Mammary epithelial cell (primary cell): ENCODE measurements at regions not wholly inside any gene's neighbourhood (a gene's known extent, or its start where the extent isn't known, plus 50 kb on each side); places are given as distances from the start of the nearest gene placed in this dataset.

Experiments
- CTCF ChIP-seq, 2 donors: IDR thresholded peaks in 1 of 2; conservative IDR thresholded peaks in 1 of 2; 2 replicates each; pipeline ENCODE4 v1.5.1; 2011 to 2012; ENCODE audit warnings: inconsistent platforms in 2 of 2, low read length in 2 of 2, mild to moderate bottlenecking in 2 of 2, control low read depth in 1 of 2, low read depth in 1 of 2; ENCODE audit not compliant: insufficient read depth in 1 of 2; ENCODE audit errors: extremely low read depth in 1 of 2
- EZH2 ChIP-seq: IDR thresholded peaks from 2 replicates; pipeline ENCODE4 v1.6.1; 2012; ENCODE audit warnings: low read length, inconsistent platforms, borderline replicate concordance

- no peak for TF ChIP-seq CTCF (conservative IDR thresholded peaks at IDR 0.05 in 1 of 2, IDR thresholded peaks at IDR 0.05 in 1 of 2; ENCODE audit: extremely low read depth in 1 of 2, insufficient read depth in 1 of 2, low read depth in 1 of 2, low read length in 2 of 2)
- no peak for TF ChIP-seq EZH2
These were observed 389.7 kb downstream of the NXPE2 start for GRCh38 chr11:115067900-115068530.
